Progenitor cell of endocrine pancreas (in vitro differentiated cells): ENCODE measurements at regions not wholly inside any gene's neighbourhood (a gene's known extent, or its start where the extent isn't known, plus 50 kb on each side); places are given as distances from the start of the nearest gene placed in this dataset.

Experiments used
- DNase-seq: peaks from one replicate; pipeline ENCODE4 v3.0.0; 2021; ENCODE audit warnings: low spot score; ENCODE audit not compliant: unreplicated experiment
- H3K27ac Mint-ChIP-seq: 2 replicates; pipeline ENCODE4 v1.8.0; 2021; ENCODE audit warnings: mild to moderate bottlenecking, moderate library complexity, mixed read lengths
- H3K27me3 Mint-ChIP-seq: 2 replicates; pipeline ENCODE4 v1.8.0; 2021; ENCODE audit warnings: mixed read lengths
- H3K36me3 Mint-ChIP-seq: 2 replicates; pipeline ENCODE4 v1.8.0; 2022; ENCODE audit warnings: mixed read lengths; ENCODE audit not compliant: insufficient read depth
- H3K4me1 Mint-ChIP-seq: 2 replicates; pipeline ENCODE4 v1.8.0; 2021; ENCODE audit warnings: low read depth, mixed read lengths
- H3K4me3 Mint-ChIP-seq: 2 replicates; pipeline ENCODE4 v1.8.0; 2021; ENCODE audit warnings: low read depth, mild to moderate bottlenecking, moderate library complexity, mixed read lengths
- H3K9me3 Mint-ChIP-seq: 2 replicates; pipeline ENCODE4 v1.8.0; 2021; ENCODE audit warnings: low read depth, mixed read lengths
- TF ChIP-seq, protein P1 (sequence below): fragments of 200-600 bp; sonication (generic); IDR thresholded peaks from one replicate; pipeline ENCODE4 v1.5.0; 2021; ENCODE audit warnings: antibody characterized with exemption, mild to moderate bottlenecking; ENCODE audit not compliant: unreplicated experiment

GRCh38 chr10:128993443-128993842, 473.6 kb upstream of the MGMT start:
- H3K27ac Mint-ChIP-seq = no peak overlapping the region
- TF ChIP-seq, protein P1, sequence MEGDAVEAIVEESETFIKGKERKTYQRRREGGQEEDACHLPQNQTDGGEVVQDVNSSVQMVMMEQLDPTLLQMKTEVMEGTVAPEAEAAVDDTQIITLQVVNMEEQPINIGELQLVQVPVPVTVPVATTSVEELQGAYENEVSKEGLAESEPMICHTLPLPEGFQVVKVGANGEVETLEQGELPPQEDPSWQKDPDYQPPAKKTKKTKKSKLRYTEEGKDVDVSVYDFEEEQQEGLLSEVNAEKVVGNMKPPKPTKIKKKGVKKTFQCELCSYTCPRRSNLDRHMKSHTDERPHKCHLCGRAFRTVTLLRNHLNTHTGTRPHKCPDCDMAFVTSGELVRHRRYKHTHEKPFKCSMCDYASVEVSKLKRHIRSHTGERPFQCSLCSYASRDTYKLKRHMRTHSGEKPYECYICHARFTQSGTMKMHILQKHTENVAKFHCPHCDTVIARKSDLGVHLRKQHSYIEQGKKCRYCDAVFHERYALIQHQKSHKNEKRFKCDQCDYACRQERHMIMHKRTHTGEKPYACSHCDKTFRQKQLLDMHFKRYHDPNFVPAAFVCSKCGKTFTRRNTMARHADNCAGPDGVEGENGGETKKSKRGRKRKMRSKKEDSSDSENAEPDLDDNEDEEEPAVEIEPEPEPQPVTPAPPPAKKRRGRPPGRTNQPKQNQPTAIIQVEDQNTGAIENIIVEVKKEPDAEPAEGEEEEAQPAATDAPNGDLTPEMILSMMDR = no peak

DNA sequence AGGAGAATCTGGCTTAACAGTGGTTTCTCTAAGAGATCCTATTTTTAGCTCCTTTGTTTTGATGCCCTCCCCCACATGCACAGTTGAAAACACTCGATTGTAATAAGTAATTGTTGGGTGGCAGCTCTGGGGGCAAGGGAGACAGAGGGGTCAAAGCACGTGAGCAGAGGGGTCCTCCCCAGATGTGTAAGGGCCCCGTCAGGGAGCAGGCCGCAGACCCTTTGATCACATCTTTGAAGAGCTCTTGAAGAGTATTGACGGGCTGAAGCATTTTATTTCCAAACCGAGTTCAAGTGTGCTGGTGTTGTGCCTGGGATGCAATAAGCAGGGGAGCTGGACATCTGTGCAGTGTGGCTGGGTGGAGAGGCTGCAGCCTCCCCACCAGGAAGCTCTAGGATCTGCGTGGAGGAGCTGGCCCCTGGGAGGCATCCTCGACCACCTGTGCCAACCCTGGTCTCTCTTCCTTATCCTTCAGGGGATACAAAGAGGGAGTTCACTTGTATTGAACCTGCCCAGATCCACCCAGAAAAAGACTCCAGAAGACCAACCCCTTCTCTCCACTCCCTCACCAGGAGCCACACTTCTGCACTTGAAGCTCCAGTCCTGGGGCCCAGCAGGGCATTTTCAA, 473.0 kb upstream of the MGMT start:
- Mint-ChIP-seq H3K27ac (no peak overlapping the region), H3K27me3 (peaks cover 32% of the 10 kb centered on the region), H3K9me3 (no peaks in the 10 kb centered on the region), H3K4me3 (no peak overlapping the region), H3K4me1 (peaks cover 7% of the 10 kb centered on the region), H3K36me3 (no peaks in the 10 kb centered on the region)
- DNase-seq = no peak
- TF ChIP-seq, protein P1 = no peak

More at GRCh38 chr10:128993443-128993842, 473.6 kb upstream of the MGMT start:
- no peak for DNase-seq
- no peak overlapping the region for H3K4me3 Mint-ChIP-seq
- H3K36me3 Mint-ChIP-seq = no peaks in the 10 kb centered on the region
- H3K4me1 Mint-ChIP-seq = peaks cover 5% of the 10 kb centered on the region
- H3K27me3 Mint-ChIP-seq = peaks cover 28% of the 10 kb centered on the region
- no peaks in the 10 kb centered on the region for H3K9me3 Mint-ChIP-seq

DNA sequence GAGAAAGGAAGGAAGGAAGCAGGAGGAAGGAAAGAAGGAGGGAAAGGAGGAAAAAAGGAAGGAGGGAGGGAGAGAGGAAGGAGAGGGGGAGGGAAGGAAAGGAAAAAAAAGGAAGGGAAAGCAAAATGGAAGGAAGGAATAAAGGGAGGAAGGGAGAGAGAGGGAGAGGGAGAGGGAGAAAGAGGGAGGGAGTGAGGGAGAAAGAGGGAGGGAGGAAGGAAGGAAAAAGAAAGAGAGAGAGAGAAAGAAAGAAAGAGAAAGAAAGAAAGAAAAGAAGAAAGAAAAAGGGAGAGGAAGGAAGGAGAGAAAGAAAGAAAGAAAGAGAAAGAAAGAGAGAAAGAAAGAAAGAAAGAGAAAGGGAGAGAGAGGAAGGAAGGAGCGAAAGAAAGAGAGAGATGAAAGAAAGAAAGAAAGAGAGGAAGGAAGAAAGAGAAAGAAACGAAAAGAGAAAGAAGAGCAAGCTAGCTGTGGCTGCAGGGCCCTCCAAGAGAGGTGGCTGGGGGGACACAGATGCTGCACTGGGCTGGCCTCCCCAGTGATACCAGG, 472.4 kb upstream of the MGMT start:
- no peaks in the 10 kb centered on the region for H3K36me3 Mint-ChIP-seq
- peaks cover 38% of the 10 kb centered on the region for H3K27me3 Mint-ChIP-seq
- TF ChIP-seq, protein P1 = no peak
- no peaks in the 10 kb centered on the region for H3K9me3 Mint-ChIP-seq
- H3K4me3 Mint-ChIP-seq = no peak overlapping the region
- H3K27ac Mint-ChIP-seq = no peak overlapping the region
- DNase-seq = no peak
- peaks cover 7% of the 10 kb centered on the region for H3K4me1 Mint-ChIP-seq

GRCh38 chr10:128995676-128996075, 471.4 kb upstream of the MGMT start:
- Mint-ChIP-seq H3K4me1 (peaks cover 7% of the 10 kb centered on the region), H3K27me3 (peaks cover 44% of the 10 kb centered on the region), H3K9me3 (no peaks in the 10 kb centered on the region), H3K36me3 (no peaks in the 10 kb centered on the region), H3K27ac (no peak overlapping the region), H3K4me3 (no peak overlapping the region)
- DNase-seq = no peak
- TF ChIP-seq, protein P1 = no peak

DNA sequence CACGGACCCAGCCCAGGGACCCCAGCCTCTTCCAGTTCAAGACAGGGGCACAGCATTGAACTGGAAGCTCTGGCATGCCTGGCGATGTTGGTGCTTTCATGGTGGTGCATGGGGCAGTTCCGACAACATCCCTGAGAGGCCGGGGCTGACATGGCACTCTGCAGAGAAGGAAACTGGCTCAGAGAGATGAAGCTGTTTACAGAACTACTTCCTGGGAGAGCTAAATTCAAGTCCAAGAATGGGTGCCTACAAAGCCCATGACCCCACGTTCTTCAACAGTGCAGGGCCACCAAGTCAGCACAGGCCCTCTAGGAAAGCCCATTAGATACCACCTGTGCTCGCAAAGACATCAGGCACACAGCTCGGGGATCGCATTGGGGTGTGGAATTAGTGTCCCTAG, 470.9 kb upstream of the MGMT start:
- DNase-seq = no peak
- TF ChIP-seq, protein P1 = no peak
- Mint-ChIP-seq H3K9me3 (no peaks in the 10 kb centered on the region), H3K27ac (no peak overlapping the region), H3K4me3 (no peak overlapping the region), H3K27me3 (peaks cover 44% of the 10 kb centered on the region), H3K4me1 (peaks cover 7% of the 10 kb centered on the region), H3K36me3 (no peaks in the 10 kb centered on the region)
